ENCODE measurements at regions not wholly inside any gene's neighbourhood (a gene's known extent, or its start where the extent isn't known, plus 50 kb on each side); places are given as distances from the start of the nearest gene placed in this dataset.
"Not testable (repeated sequence)": the region's sequence is repeated elsewhere in the genome, so short reads cannot be mapped to it uniquely, and the experiment has no call there.

GRCh38 chr12:125512541-125513298 is 447.5 kb downstream of the AACS start:
- no peak for DNase-seq

GRCh38 chr12:125515887-125516286 is 450.7 kb downstream of the AACS start:
- DNase-seq: no peak

GRCh38 chr12:125518074-125518473 is 452.8 kb downstream of the AACS start:
- DNase-seq: no peak

GRCh38 chr12:125519026-125519651 is 453.9 kb downstream of the AACS start:
- DNase-seq: no peak

GRCh38 chr12:125525879-125526278 is 460.6 kb downstream of the AACS start:
- no peak for DNase-seq

GRCh38 chr12:125528281-125528680 is 463.0 kb downstream of the AACS start:
- no peak for DNase-seq

- no peak for DNase-seq
Observed at GRCh38 chr12:125530201-125530600, 465.0 kb downstream of the AACS start.

- no peak for DNase-seq
Observed at GRCh38 chr12:125530876-125531275, 465.6 kb downstream of the AACS start.

GRCh38 chr12:125531574-125531973 is 466.3 kb downstream of the AACS start:
- DNase-seq: no peak

- no peak for DNase-seq
Observed at GRCh38 chr12:125533434-125534029, 468.3 kb downstream of the AACS start.

GRCh38 chr12:125538401-125539199 is 473.4 kb downstream of the AACS start:
- no peak for DNase-seq

GRCh38 chr12:125540580-125541204 is 475.5 kb downstream of the AACS start:
- no peak for DNase-seq

- no peak for DNase-seq
Observed at GRCh38 chr12:125544960-125545359, 479.7 kb downstream of the AACS start.

GRCh38 chr12:125549171-125549570 is 483.9 kb downstream of the AACS start:
- DNase-seq: no peak

GRCh38 chr12:125549836-125550235 is 484.6 kb downstream of the AACS start:
- no peak for DNase-seq

GRCh38 chr12:125552295-125552694 is 487.1 kb downstream of the AACS start:
- no peak for DNase-seq

GRCh38 chr12:125561008-125561407 is 495.8 kb downstream of the AACS start:
- DNase-seq: not testable (repeated sequence)

GRCh38 chr12:125564753-125565152 is 499.5 kb downstream of the AACS start:
- no peak for DNase-seq

GRCh38 chr12:125567581-125567980 is 502.3 kb downstream of the AACS start:
- DNase-seq: no peak

- no peak for DNase-seq
Observed at GRCh38 chr12:125568306-125568705, 503.1 kb downstream of the AACS start.

- no peak for DNase-seq
Observed at GRCh38 chr12:125573271-125573670, 508.0 kb downstream of the AACS start.

GRCh38 chr12:125577334-125577733 is 512.1 kb downstream of the AACS start:
- no peak for DNase-seq

- no peak for DNase-seq
Observed at GRCh38 chr12:125579916-125580315, 514.7 kb downstream of the AACS start.
